CD4-positive, alpha-beta T cell (primary cell): ENCODE measurements at regions not wholly inside any gene's neighbourhood (a gene's known extent, or its start where the extent isn't known, plus 50 kb on each side); places are given as distances from the start of the nearest gene placed in this dataset. TPM values are rescaled to one million over a fixed set of nuclear protein-coding genes. Genes with fewer than 3 reads are reported as not detected.

Experiments
- ATAC-seq: fragments of 200-7000 bp; cut with Tn5 transposase; one replicate; pipeline ENCODE4 v1.10.0; 2022; ENCODE audit warnings: mild to moderate bottlenecking; ENCODE audit not compliant: poor library complexity
- CTCF ChIA-PET: fragments of 350-600 bp; sonication (Branson Sonifier 250); formaldehyde crosslinking; loops from one replicate; lab custom pipeline; 2021; ENCODE audit warnings: antibody characterized with exemption, inconsistent platforms; lab: Charles Lee
- POLR2A ChIA-PET: fragments of 350-600 bp; sonication (Branson Sonifier 250); formaldehyde crosslinking; loops from one replicate; lab custom pipeline; 2021; ENCODE audit warnings: antibody characterized with exemption, inconsistent platforms; lab: Charles Lee
- DNase-seq, 14 experiments: peaks; one replicate each; pipeline ENCODE4 v3.0.0-alpha.2; 2013 to 2020; ENCODE audit warnings: mixed read lengths in 2 of 14
- H3K27ac ChIP-seq, 2 donors: one replicate each; pipeline versions ENCODE4 v1.5.1 to v1.7.0; 2013; ENCODE audit warnings: low read length in 2 of 2, low read depth in 1 of 2, mild to moderate bottlenecking in 1 of 2
- H3K27me3 ChIP-seq, 2 experiments: 1 replicate in 1 of 2; 2 replicates in 1 of 2; pipeline versions ENCODE4 v1.6.1 to v1.7.0; 2013; ENCODE audit warnings: low read length in 2 of 2, control low read depth in 1 of 2, mild to moderate bottlenecking in 1 of 2, moderate library complexity in 1 of 2; ENCODE audit not compliant: insufficient read depth in 2 of 2, control insufficient read depth in 1 of 2
- H3K36me3 ChIP-seq: one replicate; pipeline ENCODE4 v1.6.1; 2013; ENCODE audit warnings: low read length, control low read depth; ENCODE audit not compliant: insufficient read depth
- H3K4me1 ChIP-seq: one replicate; pipeline ENCODE4 v1.6.1; 2013; ENCODE audit warnings: low read length, control low read depth; ENCODE audit not compliant: insufficient read depth
- H3K4me3 ChIP-seq: one replicate; pipeline ENCODE4 v1.5.1; 2013; ENCODE audit warnings: mild to moderate bottlenecking, low read length, moderate library complexity
- H3K9me3 ChIP-seq, 2 experiments: 1 replicate in 1 of 2; 2 replicates in 1 of 2; pipeline versions ENCODE4 v1.6.1 to v1.7.0; 2013; ENCODE audit warnings: low read length in 2 of 2, mild to moderate bottlenecking in 2 of 2, control low read depth in 1 of 2, moderate library complexity in 1 of 2; ENCODE audit not compliant: control insufficient read depth in 1 of 2, insufficient read depth in 1 of 2
- H3K27ac Mint-ChIP-seq: one replicate; pipeline ENCODE4 v1.8.0; 2020; ENCODE audit warnings: mixed read lengths
- H3K27me3 Mint-ChIP-seq: one replicate; pipeline ENCODE4 v1.8.0; 2021; ENCODE audit warnings: mixed read lengths
- H3K36me3 Mint-ChIP-seq: one replicate; pipeline ENCODE4 v1.8.0; 2021; ENCODE audit warnings: low read depth, mixed read lengths
- H3K4me1 Mint-ChIP-seq: one replicate; pipeline ENCODE4 v1.8.0; 2021; ENCODE audit warnings: low read depth, mixed read lengths
- H3K4me3 Mint-ChIP-seq: one replicate; pipeline ENCODE4 v1.8.0; 2020; ENCODE audit warnings: mild to moderate bottlenecking, mixed read lengths
- H3K9me3 Mint-ChIP-seq: one replicate; pipeline ENCODE4 v1.8.0; 2020; ENCODE audit warnings: mixed read lengths
- intact Hi-C, 2 experiments: fragments of 100-400 bp; cut with DNase I in 1 of 2; cut with micrococcal nuclease in 1 of 2; formaldehyde crosslinking; loops; one replicate each; pipeline versions ENCODE4 v1.15.1 to v1.9.0; 2023 to 2025; cut with DNase I, micrococcal nuclease
- microRNA-seq: library from miRNA; unstranded; fragments of <30 nt; microRNA quantifications from one replicate; pipeline ENCODE4 v1.2.0, GENCODE V29; 2021; ENCODE audit warnings: borderline microRNAs expressed, borderline replicate concordance
- TF ChIP-seq, protein P1 (sequence below): fragments of 200-600 bp; IDR thresholded peaks from one replicate; pipeline ENCODE4 v1.8.0; 2022; ENCODE audit warnings: antibody characterized with exemption, mild to moderate bottlenecking

DNA sequence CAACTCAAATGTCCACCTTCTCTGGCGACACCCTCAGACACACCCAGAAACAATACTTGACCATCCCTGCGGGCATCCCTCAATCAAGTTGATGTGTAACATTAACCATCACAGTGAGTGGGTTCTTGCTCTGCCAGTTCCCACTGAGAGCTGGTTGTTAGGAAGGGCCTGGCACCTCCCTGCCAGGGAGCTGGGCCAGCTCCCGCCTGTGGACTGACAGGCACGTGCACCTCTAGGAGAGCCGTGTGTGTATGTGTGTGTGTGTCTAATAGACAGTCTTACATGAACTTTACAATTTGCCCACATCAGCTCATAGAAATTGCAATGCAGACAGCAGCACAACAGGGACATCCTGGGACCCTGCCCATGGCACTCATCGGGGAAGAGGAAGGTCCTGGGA is 298.7 kb downstream of the SHANK2 start:
- CTCF ChIA-PET: no interaction called here
- Mint-ChIP-seq H3K9me3 (no peaks in the 10 kb centered on the region), H3K4me3 (no peak overlapping the region), H3K4me1 (no peaks in the 10 kb centered on the region), H3K36me3 (no peaks in the 10 kb centered on the region), H3K27ac (no peak overlapping the region), H3K27me3 (peaks cover 4% of the 10 kb centered on the region)
- H3K4me1 ChIP-seq: no peaks in the 10 kb centered on the region
- no peak overlapping the region for H3K4me3 ChIP-seq
- TF ChIP-seq, protein P1, sequence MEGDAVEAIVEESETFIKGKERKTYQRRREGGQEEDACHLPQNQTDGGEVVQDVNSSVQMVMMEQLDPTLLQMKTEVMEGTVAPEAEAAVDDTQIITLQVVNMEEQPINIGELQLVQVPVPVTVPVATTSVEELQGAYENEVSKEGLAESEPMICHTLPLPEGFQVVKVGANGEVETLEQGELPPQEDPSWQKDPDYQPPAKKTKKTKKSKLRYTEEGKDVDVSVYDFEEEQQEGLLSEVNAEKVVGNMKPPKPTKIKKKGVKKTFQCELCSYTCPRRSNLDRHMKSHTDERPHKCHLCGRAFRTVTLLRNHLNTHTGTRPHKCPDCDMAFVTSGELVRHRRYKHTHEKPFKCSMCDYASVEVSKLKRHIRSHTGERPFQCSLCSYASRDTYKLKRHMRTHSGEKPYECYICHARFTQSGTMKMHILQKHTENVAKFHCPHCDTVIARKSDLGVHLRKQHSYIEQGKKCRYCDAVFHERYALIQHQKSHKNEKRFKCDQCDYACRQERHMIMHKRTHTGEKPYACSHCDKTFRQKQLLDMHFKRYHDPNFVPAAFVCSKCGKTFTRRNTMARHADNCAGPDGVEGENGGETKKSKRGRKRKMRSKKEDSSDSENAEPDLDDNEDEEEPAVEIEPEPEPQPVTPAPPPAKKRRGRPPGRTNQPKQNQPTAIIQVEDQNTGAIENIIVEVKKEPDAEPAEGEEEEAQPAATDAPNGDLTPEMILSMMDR: no peak
- ATAC-seq (no peak), DNase-seq (no peak)
- intact Hi-C loops: no loop called here
- H3K27ac ChIP-seq: no peak overlapping the region
- H3K9me3 ChIP-seq: peaks cover 0 to 28% of the 10 kb centered on the region in 2 experiments
- H3K36me3 ChIP-seq: no peaks in the 10 kb centered on the region
- H3K27me3 ChIP-seq: no peaks in the 10 kb centered on the region
- POLR2A ChIA-PET: no interaction called here

DNA sequence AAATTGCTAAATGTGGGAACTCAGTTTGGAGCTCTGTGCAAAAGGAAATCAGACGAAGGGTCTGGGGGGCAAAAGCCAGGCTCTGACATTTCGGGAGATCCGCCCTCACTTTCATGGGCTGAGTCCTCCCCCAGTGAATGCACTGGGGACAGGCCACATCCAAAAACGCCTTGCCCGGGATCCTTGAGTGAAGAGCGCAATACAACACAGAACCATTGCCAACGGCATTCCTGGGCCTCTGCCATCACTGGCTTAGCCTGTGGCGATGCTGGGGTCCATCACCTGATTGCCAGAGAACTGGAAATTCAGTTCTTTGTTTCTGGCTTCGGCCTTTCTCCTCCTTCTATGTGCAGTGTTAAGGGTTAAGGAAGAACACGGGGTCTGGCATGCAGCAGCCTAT is 297.9 kb downstream of the SHANK2 start:
- no peaks in the 10 kb centered on the region for H3K4me1 Mint-ChIP-seq
- H3K9me3 Mint-ChIP-seq: no peaks in the 10 kb centered on the region
- POLR2A ChIA-PET: no interaction called here
- Histone ChIP-seq H3K4me1 (no peaks in the 10 kb centered on the region), H3K36me3 (no peaks in the 10 kb centered on the region), H3K4me3 (no peak overlapping the region), H3K27ac (no peak overlapping the region), H3K27me3 (no peaks in the 10 kb centered on the region), H3K9me3 (peaks cover 0 to 21% of the 10 kb centered on the region in 2 experiments)
- intact Hi-C loops: no loop called here
- TF ChIP-seq, protein P1: no peak
- H3K27ac Mint-ChIP-seq: no peak overlapping the region
- no peaks in the 10 kb centered on the region for H3K36me3 Mint-ChIP-seq
- CTCF ChIA-PET: no interaction called here
- no peak overlapping the region for H3K4me3 Mint-ChIP-seq
- DNase-seq: no peak
- H3K27me3 Mint-ChIP-seq: peaks cover 4% of the 10 kb centered on the region
- ATAC-seq: no peak

Small RNA genes lying in the stretch of these regions (microRNA-seq; reads per million reads assigned to microRNA genes)
- gene MIR3664: not detected
